Right ventricle myocardium inferior (tissue), 1 donor: ENCODE measurements at regions not wholly inside any gene's neighbourhood (a gene's known extent, or its start where the extent isn't known, plus 50 kb on each side); places are given as distances from the start of the nearest gene placed in this dataset.

Experiments used
- ATAC-seq: fragments of 200-7000 bp; cut with Tn5 transposase; one replicate; pipeline ENCODE4 v1.9.1; 2020; ENCODE audit warnings: mild to moderate bottlenecking, moderate library complexity
- DNase-seq: peaks from one replicate; pipeline ENCODE4 v3.0.0; 2021; ENCODE audit errors: missing footprints
- intact Hi-C: fragments of 100-400 bp; cut with DNase I; formaldehyde crosslinking; loops from one replicate; pipeline ENCODE4 v1.11.0; 2022
- donor health status: DM: no; HTN: yes; CAD: no; lungs with severe emphysema.

DNA sequence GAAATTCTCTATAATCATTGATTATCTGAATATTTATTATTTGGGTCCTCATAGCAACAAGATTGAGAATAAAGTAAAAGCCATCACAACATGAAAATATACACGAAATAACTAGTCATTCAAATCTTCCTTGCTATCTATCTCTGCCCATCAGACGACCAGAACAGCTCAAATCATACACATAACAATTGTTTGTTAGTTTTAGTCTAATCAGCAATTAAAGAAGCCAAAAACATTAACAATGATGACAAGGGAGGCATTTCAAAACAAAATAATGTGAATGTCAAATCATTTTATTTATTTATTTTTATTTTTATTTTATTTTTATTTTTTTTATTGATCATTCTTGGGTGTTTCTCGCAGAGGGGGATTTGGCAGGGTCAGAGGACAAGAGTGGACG, 106.0 kb upstream of the BNC2 start:
- intact Hi-C loops: no loop called here
- DNase-seq (no peak), ATAC-seq (no peak)

GRCh38 chr9:16974436-16974835, 104.0 kb upstream of the BNC2 start:
- DNase-seq: no peak
- intact Hi-C loops: no loop called here
- no peak for ATAC-seq

- ATAC-seq (no peak), DNase-seq (no peak)
- intact Hi-C loops: no loop called here
Observed at GRCh38 chr9:16970321-16970720, 99.9 kb upstream of the BNC2 start.

GRCh38 chr9:16964228-16964627, 93.8 kb upstream of the BNC2 start:
- intact Hi-C loops: no loop called here
- DNase-seq (no peak), ATAC-seq (no peak)

DNA sequence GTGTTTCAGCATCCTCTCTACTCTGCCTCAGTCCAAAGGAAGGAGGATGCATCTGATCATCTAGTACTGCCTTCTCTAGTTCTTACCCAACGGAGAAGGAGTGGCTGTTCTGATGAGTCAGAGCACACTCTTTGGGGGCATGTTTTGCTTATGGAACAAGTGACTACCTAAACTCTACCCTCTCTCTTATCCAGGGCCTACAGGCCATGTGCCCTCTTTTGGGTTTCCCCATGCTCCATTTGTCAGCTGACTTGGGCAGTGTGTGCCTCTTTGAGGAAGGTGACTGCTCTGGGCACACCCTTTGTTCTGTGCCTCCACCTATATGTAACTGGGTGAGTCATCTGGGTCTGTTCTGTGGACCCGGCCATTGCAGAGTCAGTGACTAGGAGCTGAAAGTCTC, 89.6 kb upstream of the BNC2 start:
- DNase-seq: no peak
- intact Hi-C loops: no loop called here
- ATAC-seq: no peak

GRCh38 chr9:16959391-16959790, 88.9 kb upstream of the BNC2 start:
- DNase-seq (no peak), ATAC-seq (no peak)
- intact Hi-C loops: no loop called here

- DNase-seq: no peak
- ATAC-seq: no peak
- intact Hi-C loops: no loop called here
Observed at GRCh38 chr9:16954040-16954439, 83.6 kb upstream of the BNC2 start.

GRCh38 chr9:16951502-16951901, 81.0 kb upstream of the BNC2 start:
- intact Hi-C loops: no loop called here
- ATAC-seq: no peak
- DNase-seq: no peak

DNA sequence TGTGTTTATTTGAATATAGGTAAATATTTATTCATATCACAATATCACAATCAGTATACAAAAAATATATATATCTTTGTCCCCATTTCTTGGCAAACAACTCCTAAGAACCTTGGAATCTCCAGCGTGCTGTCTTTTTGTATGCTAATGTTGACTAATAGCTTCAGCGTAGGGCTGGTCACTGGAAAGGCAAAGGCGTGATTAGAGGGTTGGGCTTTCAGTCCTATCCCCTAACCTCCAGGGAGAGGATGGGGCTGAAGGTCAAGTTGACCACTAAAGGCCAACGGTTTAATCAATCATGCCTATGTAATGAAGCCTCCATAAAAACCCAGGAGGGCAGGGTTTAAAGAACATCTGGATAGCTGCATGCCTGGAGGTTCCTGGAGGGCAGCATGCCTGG, 79.6 kb upstream of the BNC2 start:
- ATAC-seq: no peak
- no peak for DNase-seq
- intact Hi-C loops: no loop called here

DNA sequence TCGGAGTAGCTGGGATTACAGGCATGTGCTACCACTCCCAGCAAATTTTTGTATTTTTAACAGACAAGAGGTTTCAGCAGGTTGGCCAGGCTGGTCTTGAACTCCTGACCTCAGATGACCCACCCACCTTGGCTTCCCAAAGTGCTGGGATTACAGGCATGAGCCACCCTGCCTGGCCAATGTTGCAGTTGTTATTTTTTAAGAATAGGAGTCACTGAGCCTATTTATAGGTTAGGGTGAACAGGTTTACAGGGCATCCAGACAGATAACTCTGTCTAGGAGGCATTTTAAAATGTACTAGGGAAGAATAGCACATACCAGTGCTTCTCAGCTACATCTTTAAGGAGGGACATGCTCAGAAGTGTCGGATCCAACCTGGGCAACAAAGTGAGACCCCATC, 60.1 kb upstream of the BNC2 start:
- DNase-seq: no peak
- ATAC-seq: no peak
- intact Hi-C loops: no loop called here

DNA sequence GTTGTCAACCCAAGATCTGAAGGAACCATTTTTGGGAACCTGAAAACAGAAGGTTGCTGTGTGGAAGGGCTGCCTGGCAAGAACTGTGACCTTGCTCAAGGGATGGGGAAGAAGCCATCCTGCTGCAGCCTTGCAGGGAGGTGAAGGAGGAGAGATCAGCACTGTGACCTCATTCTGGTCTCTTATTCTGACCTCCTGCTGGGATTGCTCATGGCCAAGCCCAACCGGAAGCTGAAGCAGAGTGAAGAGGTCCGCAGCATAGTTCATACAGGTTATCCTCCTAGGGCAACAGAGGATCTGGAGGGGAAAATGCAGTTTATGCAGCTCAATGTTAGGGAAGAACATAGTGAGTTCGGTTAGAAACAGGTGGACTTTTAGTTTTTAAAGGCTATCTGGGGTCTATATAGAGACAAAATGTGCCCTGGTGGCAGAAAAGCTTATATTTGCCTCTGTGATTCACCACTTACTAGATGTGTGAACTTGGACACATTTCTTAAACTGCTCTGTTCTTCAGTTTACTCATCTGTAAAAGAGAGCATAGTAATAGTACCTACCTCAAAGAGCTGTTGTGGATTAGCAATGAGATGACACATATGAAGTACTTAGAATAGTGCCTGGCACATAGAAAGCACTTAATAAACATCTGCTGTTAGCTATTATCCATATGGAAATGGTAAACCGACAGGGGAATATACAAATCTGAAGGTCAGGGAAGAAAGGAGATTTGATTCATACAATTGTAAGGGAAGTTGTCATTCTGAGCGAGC, 57.9 kb upstream of the BNC2 start:
- ATAC-seq (no peak), DNase-seq (no peak)
- intact Hi-C loops: no loop called here

DNA sequence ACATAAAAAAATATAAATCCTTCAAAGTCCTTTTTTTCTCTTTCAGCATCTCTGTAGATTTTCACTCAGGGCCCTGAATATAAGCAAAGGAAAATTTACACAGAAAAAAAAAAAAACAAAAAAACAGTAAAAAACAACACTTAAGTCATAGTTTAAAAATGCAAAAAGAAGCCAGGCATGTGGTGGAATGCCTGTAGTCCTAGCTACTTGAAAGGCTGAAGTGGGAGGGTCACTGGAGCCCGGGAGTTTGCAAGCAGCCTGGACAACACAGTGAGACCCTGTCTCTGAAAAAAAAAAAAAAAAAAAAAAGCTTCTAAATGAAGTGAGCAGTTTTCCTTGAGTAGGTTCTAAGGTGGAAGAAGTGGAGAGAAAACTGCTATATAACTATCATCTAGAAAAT, 55.0 kb upstream of the BNC2 start:
- ATAC-seq (no peak), DNase-seq (no peak)
- intact Hi-C loops: no loop called here

- ATAC-seq (no peak), DNase-seq (no peak)
- intact Hi-C loops: no loop called here
Observed at GRCh38 chr9:16924311-16924915, 53.9 kb upstream of the BNC2 start.

DNA sequence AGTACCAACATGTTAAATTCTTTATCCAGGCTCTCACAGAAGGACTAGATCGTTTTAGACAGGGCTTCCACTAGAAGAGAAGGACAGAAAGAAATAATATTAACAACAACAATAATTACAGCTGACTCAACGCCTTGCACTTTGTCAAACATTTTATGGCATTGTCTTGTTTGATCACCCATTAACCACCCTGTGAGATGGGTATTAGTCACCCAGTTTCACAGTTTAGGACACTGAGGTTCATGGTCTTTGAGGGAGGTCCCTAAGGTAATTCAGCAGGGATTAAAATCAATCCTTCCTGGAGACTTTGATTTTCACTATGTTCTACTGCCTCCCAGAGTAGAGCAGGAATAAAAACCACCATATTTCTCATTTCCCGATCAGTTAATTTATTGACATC, 51.4 kb upstream of the BNC2 start:
- intact Hi-C loops: no loop called here
- ATAC-seq: no peak
- DNase-seq: no peak
